NCI-H1105 (cell line): ENCODE measurements at regions not wholly inside any gene's neighbourhood (a gene's known extent, or its start where the extent isn't known, plus 50 kb on each side); places are given as distances from the start of the nearest gene placed in this dataset.
"Not testable (repeated sequence)": the region's sequence is repeated elsewhere in the genome, so short reads cannot be mapped to it uniquely, and the experiment has no call there.

ENCODE experiments used
- DNase-seq: peaks from one replicate; lab custom pipeline; 2025; lab: John Stamatoyannopoulos, UW

GRCh38 chr6:145158636-145159035 is 576.7 kb downstream of the EPM2A start:
- DNase-seq: not testable (repeated sequence)

DNA sequence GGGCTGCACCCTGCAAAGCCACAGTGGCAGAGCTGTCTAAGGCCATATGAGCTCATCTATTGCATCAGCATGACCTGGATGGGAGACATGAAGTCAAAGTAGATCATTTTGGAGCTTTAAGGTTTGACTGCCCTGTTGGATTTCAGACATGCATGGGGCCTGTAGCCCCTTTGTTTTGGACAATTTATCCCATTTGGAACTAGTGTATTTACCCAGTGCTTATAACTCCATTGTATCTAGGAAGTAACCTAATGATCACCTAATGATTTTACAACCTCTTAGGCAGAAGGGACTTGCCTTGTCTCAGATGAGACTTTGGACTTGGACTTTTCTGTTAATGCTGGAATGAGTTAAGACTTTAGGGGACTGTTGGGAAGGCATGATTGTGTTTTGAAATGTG is 575.4 kb downstream of the EPM2A start:
- no peak for DNase-seq

DNA sequence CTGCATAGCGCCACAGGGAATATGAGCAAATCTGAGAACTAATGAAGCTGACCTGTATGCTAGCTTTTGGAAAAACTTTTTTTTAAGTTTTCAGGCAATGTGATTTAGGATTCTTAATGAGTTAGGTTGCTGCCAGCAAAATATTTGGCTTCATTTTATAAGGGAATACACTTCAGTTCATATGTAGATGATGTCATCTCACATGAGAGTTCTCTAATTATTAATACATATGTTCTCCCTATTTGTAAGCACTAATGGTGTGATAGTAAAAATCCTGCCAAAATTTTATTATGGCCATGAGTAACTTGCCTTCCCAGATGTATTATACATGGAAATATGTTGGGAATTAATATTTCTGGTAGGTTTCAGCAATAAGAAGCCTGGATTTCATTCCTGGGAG is 573.8 kb downstream of the EPM2A start:
- DNase-seq: no peak

- no peak for DNase-seq
Observed at GRCh38 chr6:145169726-145170224, 565.5 kb downstream of the EPM2A start.

DNA sequence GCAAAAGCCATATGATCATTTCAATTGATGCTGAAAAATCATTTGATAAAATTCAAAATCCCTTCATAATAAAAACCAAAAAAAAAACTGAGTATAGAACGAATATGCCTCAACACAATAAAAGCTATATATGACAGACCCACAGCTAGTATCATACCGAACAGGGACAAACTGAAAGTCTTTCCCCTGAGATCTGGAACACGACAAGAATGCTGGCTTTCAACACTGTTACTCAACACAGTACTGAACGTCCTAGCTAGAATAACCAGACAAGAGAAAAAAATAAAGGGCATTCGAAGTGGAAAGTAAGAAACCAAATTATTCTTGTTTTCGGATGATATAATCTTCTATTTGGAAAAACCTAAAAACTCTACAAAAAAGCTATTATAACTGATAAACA is 559.9 kb downstream of the EPM2A start:
- DNase-seq: no peak

- DNase-seq: no peak
Observed at GRCh38 chr6:145178391-145178790, 556.9 kb downstream of the EPM2A start.

DNA sequence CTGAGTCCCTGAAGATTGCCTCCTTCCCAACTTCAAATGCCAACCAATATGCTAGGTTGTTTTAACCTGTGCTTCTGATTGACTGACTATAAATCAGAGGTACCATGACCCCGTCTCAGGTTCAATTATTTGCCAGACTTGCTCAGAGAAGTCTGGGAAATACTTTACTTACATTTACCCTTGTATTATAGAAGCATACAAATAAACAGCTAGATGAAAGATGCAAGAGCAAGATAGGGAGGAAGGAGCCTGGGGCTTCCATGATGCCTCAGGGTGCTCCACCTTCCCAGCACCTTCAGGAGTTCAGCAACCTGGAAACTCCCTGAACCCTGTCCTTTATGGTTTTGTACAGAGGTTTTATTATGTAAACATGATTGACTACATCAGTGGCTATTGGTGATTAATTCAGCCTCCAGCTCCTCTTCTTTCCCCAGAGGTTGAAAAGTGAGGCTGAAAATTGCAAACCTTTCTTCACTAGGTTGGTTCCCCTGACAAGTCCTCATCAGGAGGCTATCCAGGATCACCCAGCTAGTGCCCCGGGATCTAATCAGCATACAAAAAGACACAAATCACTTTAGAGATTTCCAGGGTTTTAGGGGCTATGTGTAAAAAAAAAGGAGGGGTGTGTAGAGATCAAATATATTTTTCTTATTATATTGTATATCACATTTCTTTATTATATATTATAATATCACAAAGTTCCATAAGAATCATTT is 547.7 kb downstream of the EPM2A start:
- no peak for DNase-seq

- DNase-seq: no peak
Observed at GRCh38 chr6:145189836-145190235, 545.5 kb downstream of the EPM2A start.

- no peak for DNase-seq
Observed at GRCh38 chr6:145194389-145194788, 540.9 kb downstream of the EPM2A start.

GRCh38 chr6:145199961-145200360 is 535.4 kb downstream of the EPM2A start:
- DNase-seq: peak; percentile 5

- no peak for DNase-seq
Observed at GRCh38 chr6:145204301-145204700, 531.0 kb downstream of the EPM2A start.

DNA sequence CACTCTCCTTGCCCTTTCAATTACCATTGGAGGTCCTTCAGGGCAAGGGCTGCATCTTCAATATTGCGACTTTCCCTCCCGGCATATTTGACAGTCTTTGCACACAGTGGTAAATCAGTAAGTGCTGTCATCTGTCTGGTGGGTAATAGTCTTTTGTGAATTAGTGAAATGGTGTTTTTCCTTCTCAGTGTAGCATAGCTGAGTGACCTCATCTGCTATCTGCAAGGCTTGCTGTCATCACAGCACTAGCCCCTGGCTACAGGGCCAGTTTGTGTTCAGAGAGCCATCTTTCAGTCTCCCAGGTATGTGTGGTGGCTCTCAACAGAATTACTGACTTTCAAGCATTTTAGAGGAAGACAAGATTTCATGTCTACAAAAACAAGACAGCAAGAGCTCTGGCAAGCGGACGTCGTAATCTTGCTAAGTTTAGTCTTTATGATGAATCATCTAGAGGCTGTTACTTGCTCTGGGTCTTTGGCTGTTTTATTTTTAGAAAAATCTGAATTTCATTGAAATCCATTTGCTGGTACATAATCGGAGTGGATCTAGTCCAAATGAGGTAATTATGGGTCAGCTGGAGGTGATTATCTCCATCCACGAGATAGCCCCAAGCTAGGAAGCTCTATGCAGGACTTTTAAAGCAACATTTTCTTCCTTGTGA is 528.9 kb downstream of the EPM2A start:
- DNase-seq: no peak

DNA sequence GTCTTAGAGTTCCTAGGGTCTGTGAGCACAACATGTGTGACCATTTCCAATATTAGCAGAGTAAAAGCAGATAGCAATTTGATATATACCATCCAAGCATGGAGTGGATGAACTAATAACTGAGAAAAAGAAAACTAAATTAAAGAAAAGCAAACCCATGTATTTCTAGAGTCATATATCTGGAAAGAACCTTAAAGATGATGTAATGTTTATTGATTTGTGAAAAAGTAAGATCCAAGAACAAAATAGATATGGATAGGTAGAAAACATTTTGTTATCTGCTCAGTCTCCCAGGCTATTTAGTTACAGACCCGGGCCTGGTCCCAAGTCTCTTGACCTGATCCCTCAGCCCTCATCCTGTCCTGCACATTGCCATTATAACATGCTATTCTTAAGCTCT is 526.8 kb downstream of the EPM2A start:
- no peak for DNase-seq

DNA sequence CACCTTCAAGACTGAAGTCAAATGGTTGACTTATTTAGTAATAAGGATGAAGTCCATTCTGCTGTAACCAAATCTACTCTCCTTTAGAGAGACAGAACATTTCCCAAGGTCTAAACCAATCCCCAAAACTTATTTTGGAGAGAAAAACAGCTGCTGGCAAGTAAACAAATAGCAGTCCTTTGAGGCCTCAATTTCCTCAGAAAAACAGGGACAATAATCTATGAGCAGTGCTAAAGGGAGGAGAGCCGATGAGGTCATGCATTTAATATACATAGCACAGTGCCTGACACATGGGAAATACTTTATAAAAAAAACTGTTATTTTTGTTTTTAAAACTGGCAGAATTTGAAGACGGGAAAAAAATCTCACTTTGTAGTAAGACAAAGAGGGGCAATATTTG is 526.0 kb downstream of the EPM2A start:
- no peak for DNase-seq

- DNase-seq: no peak
Observed at GRCh38 chr6:145212813-145213212, 522.5 kb downstream of the EPM2A start.

DNA sequence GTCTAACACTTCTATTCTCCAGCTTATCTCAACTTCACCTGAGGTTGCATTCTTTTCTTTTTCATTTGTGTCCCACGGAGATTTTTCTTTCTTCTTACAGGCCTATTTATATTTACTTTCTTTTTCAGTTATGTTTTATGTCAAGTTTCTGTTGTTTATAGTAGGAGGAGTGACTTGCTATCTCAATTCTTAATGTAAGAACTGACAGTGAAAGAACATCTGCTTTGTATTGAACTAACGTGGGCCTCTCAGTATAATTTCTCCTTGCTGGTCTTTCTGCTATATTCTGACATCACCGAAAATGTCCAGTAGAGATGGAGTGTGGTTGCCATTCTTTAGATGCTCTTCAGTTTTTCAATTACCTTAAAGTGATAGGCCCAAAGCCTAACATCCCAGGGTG is 521.7 kb downstream of the EPM2A start:
- no peak for DNase-seq

- peak; percentile 30 for DNase-seq
Observed at GRCh38 chr6:145214570-145214969, 520.8 kb downstream of the EPM2A start.

DNA sequence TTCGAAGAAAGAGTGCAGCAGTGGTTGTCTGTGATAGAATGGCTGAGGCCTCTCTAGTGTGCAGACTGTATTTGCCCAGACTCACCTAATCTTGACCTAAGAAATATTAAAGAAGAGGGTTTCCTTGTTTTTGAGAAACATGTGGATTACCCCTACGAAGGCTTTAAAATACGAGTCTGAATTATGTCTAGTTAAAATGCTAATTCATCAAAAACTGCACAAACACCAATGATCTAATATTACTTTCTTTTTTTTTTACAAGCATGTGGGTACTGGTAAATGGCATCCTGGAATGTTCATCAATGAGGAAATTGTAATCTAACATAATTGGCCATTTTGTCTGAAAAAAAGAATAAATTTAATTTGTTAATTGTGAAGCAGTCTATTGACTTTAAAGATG is 510.9 kb downstream of the EPM2A start:
- no peak for DNase-seq

DNA sequence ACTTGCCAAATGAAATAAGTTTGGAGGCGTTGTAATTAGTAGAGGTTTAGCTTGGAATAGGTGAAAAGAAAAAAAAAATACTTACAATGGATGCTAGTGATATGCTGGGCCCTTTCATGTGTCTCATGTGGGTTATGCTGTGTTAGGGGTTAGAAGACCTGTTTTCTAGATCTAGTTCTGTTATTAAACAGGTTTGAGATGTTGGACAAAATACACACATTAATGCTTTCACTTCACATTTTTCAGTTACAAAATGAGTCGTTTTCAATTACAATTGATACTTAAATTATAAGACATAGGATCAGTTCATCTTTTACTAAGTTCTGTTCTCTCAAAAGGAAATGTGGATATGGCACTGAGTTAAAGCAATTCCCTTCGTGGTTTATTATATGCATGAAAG is 509.8 kb downstream of the EPM2A start:
- no peak for DNase-seq

GRCh38 chr6:145227593-145227992 is 507.7 kb downstream of the EPM2A start:
- no peak for DNase-seq

GRCh38 chr6:145228962-145229582 is 506.2 kb downstream of the EPM2A start:
- DNase-seq: no peak

DNA sequence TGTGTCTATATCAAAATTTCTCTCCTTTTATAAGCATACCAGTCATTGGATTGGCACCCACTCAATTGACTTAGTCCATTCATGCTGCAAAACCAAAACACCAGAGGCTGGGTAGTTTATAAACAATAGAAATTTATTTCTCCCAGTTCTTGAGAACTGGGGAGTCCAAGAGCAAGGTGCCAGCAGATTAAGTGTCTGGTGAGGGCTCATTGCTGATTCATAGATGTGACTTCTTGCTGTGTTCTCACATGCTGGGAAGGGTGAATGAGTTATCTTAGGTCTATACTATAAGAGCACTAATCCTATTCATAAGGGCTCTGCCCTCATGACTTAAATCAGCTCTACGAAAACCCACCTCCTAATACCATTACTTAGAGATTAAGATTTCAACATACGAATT is 501.4 kb downstream of the EPM2A start:
- DNase-seq: no peak

DNA sequence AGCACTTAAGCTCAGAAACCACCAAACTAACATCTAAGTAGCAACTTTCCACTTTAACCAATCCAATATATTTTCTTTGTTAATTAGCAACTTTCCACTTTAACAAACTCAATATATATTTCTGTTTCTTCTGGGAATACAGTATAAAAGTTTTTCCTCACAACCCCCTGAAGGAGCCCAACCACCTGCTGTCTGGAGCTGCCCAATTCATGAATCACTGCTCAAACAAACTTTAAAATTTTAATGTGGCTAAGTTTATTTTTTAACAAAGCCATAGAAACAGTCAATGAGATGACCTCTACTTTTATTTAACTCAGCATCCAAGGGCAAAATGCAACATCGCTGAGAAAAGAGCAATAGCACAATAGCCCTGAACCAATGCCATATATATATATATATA is 500.1 kb downstream of the EPM2A start:
- no peak for DNase-seq
